Liver (tissue), 3 donors: ENCODE measurements at regions not wholly inside any gene's neighbourhood (a gene's known extent, or its start where the extent isn't known, plus 50 kb on each side); places are given as distances from the start of the nearest gene placed in this dataset.
"Not testable (repeated sequence)": the region's sequence is repeated elsewhere in the genome, so short reads cannot be mapped to it uniquely, and the experiment has no call there.

Experiments used
- CTCF ChIP-seq: fragments of 150-350 bp; IDR thresholded peaks from 2 replicates; pipeline ENCODE4 v1.5.1; 2017; ENCODE audit warnings: improper control_type of control experiment, low read depth, low read length; ENCODE audit not compliant: missing input control
- EGR1 ChIP-seq, 2 donors: IDR thresholded peaks; 2 replicates each; pipeline ENCODE4 v1.6.1; 2016 to 2018; ENCODE audit warnings: antibody characterized with exemption in 2 of 2, low read depth in 2 of 2
- FOXA1 ChIP-seq: IDR thresholded peaks from 2 replicates; pipeline ENCODE4 v1.6.1; 2016; ENCODE audit warnings: antibody characterized with exemption
- FOXA2 ChIP-seq: IDR thresholded peaks from 2 replicates; pipeline ENCODE4 v1.6.1; 2016; ENCODE audit warnings: antibody characterized with exemption
- GABPA ChIP-seq, 2 donors: IDR thresholded peaks in 1 of 2; conservative IDR thresholded peaks in 1 of 2; 2 replicates each; pipeline ENCODE4 v1.6.1; 2016; ENCODE audit warnings: antibody characterized with exemption in 2 of 2, mild to moderate bottlenecking in 1 of 2, moderate library complexity in 1 of 2
- JUND ChIP-seq, 2 donors: IDR thresholded peaks; 2 replicates each; pipeline ENCODE4 v1.6.1; 2016; ENCODE audit warnings: antibody characterized with exemption in 2 of 2
- RAD21 ChIP-seq, 2 donors: IDR thresholded peaks; 2 replicates each; pipeline ENCODE4 v1.6.1; 2016; ENCODE audit warnings: antibody characterized with exemption in 2 of 2, mild to moderate bottlenecking in 2 of 2
- REST ChIP-seq: IDR thresholded peaks from 2 replicates; pipeline ENCODE4 v1.6.1; 2016; ENCODE audit warnings: antibody characterized with exemption, mild to moderate bottlenecking
- SP1 ChIP-seq: IDR thresholded peaks from 2 replicates; pipeline ENCODE4 v1.6.1; 2018; ENCODE audit warnings: antibody characterized with exemption, mild to moderate bottlenecking
- TAF1 ChIP-seq: conservative IDR thresholded peaks from 2 replicates; pipeline ENCODE4 v1.6.1; 2016; ENCODE audit warnings: antibody characterized with exemption, mild to moderate bottlenecking
- YY1 ChIP-seq: IDR thresholded peaks from 2 replicates; pipeline ENCODE4 v1.6.1; 2016; ENCODE audit warnings: antibody characterized with exemption, mild to moderate bottlenecking
- donor health status: healthy.
- donor health status: healthy.

- not testable (repeated sequence) for TF ChIP-seq EGR1 (IDR thresholded peaks at IDR 0.05; ENCODE audit: low read depth in 2 of 2); YY1; CTCF; REST; FOXA2; FOXA1; GABPA (IDR thresholded peaks at IDR 0.05 in 1 of 2, conservative IDR thresholded peaks at IDR 0.05 in 1 of 2); JUND (IDR thresholded peaks at IDR 0.05); TAF1; RAD21 (IDR thresholded peaks at IDR 0.05); SP1
Measured at GRCh38 chr11:100451801-100452460, 235.2 kb upstream of the ARHGAP42 start.
